ENCODE measurements at regions not wholly inside any gene's neighbourhood (a gene's known extent, or its start where the extent isn't known, plus 50 kb on each side); places are given as distances from the start of the nearest gene placed in this dataset.

DNA sequence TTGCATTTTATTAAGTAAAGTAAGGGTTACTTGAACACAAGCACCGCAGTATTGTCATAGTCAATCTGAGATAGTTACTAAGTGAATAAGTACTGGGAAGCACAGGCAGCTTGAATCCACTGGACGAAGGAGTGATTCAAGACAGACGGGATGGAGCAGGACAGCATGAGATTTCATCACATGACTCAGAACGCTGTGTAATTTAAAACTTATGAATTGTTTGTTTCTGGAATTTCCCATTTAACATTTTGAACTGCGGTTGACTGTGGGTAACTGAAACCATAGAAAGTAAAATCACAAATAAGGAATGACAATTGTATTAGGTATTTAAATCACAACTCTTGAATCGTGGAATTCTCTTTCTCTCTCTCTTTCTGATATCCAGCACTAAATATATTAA, 1630.4 kb upstream of the SEL1L start:
- no peak for TF ChIP-seq POLR2A (IDR thresholded peaks at IDR 0.05)
- TF ChIP-seq, protein P1, sequence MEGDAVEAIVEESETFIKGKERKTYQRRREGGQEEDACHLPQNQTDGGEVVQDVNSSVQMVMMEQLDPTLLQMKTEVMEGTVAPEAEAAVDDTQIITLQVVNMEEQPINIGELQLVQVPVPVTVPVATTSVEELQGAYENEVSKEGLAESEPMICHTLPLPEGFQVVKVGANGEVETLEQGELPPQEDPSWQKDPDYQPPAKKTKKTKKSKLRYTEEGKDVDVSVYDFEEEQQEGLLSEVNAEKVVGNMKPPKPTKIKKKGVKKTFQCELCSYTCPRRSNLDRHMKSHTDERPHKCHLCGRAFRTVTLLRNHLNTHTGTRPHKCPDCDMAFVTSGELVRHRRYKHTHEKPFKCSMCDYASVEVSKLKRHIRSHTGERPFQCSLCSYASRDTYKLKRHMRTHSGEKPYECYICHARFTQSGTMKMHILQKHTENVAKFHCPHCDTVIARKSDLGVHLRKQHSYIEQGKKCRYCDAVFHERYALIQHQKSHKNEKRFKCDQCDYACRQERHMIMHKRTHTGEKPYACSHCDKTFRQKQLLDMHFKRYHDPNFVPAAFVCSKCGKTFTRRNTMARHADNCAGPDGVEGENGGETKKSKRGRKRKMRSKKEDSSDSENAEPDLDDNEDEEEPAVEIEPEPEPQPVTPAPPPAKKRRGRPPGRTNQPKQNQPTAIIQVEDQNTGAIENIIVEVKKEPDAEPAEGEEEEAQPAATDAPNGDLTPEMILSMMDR (IDR thresholded peaks at IDR 0.05), result no peak

Measured in upper lobe of left lung (tissue), 4 donors.